ENCODE measurements at regions not wholly inside any gene's neighbourhood (a gene's known extent, or its start where the extent isn't known, plus 50 kb on each side); places are given as distances from the start of the nearest gene placed in this dataset.

GRCh38 chr17:74019271-74019670, 184.2 kb upstream of the RPL38 start:
- TF ChIP-seq CTCF (IDR thresholded peaks at IDR 0.05; ENCODE audit: low read depth, low read length) = no peak
- H3K4me3 ChIP-seq (ENCODE audit: low read depth, low read length) = no peak overlapping the region

- H3K4me3 ChIP-seq (ENCODE audit: low read depth, low read length) = no peak overlapping the region
- TF ChIP-seq CTCF (IDR thresholded peaks at IDR 0.05; ENCODE audit: low read depth, low read length) = no peak
These were observed 183.6 kb upstream of the RPL38 start for GRCh38 chr17:74019860-74020259.

GRCh38 chr17:74020522-74020921, 183.0 kb upstream of the RPL38 start:
- TF ChIP-seq CTCF (IDR thresholded peaks at IDR 0.05; ENCODE audit: low read depth, low read length) = no peak
- H3K4me3 ChIP-seq (ENCODE audit: low read depth, low read length) = no peak overlapping the region

GRCh38 chr17:74024871-74025531, 178.5 kb upstream of the RPL38 start:
- TF ChIP-seq CTCF (IDR thresholded peaks at IDR 0.05; ENCODE audit: low read depth, low read length) = no peak
- no peak overlapping the region for H3K4me3 ChIP-seq (ENCODE audit: low read depth, low read length)

- TF ChIP-seq CTCF (IDR thresholded peaks at IDR 0.05; ENCODE audit: low read depth, low read length) = no peak
- no peak overlapping the region for H3K4me3 ChIP-seq (ENCODE audit: low read depth, low read length)
These were observed 176.0 kb upstream of the RPL38 start for GRCh38 chr17:74027444-74027843.

- no peak for TF ChIP-seq CTCF (IDR thresholded peaks at IDR 0.05; ENCODE audit: low read depth, low read length)
- no peak overlapping the region for H3K4me3 ChIP-seq (ENCODE audit: low read depth, low read length)
These were observed 174.9 kb upstream of the RPL38 start for GRCh38 chr17:74028354-74029116.

Measured in WI38 (cell line).